GM19043 (cell line): ENCODE measurements at regions not wholly inside any gene's neighbourhood (a gene's known extent, or its start where the extent isn't known, plus 50 kb on each side); places are given as distances from the start of the nearest gene placed in this dataset.

ENCODE experiments used
- ATAC-seq: cut with Tn5 transposase; IDR thresholded peaks from one replicate; pipeline ENCODE4 v1.9.1; 2021; ENCODE audit warnings: low read depth; ENCODE audit not compliant: unreplicated experiment

- ATAC-seq = no peak
These were observed 56.9 kb downstream of the SLITRK6 start for GRCh38 chr13:85742355-85742754.

- ATAC-seq = no peak
These were observed 58.2 kb downstream of the SLITRK6 start for GRCh38 chr13:85741017-85741416.

DNA sequence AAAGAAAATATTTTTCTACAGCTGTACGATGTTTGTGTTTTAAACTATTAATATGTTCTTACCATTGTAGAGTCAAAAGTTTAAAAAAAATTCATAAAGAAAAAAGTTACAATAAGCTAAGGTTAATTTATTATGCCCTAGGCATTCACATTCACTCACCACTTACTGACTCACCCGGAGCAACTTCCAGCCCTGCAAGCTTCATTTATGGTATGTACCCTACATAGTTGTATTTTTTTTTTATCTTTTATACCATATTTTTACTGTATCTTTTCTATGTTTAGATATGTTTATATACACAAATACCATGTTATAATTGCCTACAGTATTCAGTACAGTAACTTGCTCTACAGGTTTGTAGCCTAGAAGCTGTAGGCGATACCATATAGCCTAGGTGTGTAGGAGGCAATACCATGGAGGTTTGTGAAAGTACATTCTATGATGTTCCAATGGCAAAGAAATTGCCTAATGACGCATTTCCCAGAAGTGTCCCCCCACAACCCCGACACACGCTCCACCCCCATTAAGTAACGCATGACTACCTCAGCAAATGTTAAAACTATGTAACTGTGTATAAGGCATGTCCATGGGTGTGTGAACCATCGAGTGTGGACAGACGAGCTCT is 60.4 kb downstream of the SLITRK6 start:
- ATAC-seq = no peak

DNA sequence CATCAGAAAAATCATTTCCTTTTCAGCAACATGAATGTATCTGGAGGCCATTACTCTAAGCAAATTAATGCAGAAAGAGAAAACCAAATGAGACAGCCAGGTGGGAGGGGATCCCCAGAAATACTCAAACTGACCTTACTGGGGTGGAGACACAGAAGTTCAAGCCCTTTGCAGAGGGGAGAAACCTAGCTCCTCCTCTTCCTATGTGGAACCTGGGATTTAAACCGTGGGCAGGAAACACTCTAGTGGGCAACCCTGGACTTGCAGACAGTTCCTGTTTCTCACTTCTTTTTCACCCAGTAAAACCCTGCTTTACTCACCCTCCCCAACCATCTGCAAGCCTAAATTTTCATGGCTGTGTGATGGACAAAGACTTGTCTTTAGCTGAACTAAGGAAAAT is 61.3 kb downstream of the SLITRK6 start:
- ATAC-seq = no peak

GRCh38 chr13:85729296-85729695 is 69.9 kb downstream of the SLITRK6 start:
- no peak for ATAC-seq

DNA sequence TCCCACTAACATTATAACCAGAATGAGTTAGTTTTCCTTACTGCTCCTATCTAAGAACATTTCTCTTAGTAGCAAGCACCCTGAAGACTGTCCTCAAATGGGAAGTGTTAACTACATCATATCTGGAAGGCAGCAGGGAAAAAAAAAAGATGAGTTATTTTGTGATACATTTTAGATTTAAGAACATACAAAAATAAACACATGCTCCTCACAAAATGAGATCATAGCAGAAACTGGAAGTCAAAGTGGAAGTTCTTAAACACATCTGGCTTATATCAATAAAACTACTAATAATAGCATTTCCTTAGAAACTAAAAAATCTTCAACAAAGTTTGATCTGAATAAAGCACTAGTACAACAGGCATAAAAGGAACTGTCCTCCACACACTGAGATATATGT is 70.4 kb downstream of the SLITRK6 start:
- ATAC-seq = no peak

- no peak for ATAC-seq
These were observed 73.8 kb downstream of the SLITRK6 start for GRCh38 chr13:85725433-85725832.

- no peak for ATAC-seq
These were observed 74.4 kb downstream of the SLITRK6 start for GRCh38 chr13:85724546-85725432.

GRCh38 chr13:85719749-85720148 is 79.5 kb downstream of the SLITRK6 start:
- no peak for ATAC-seq

- no peak for ATAC-seq
These were observed 81.3 kb downstream of the SLITRK6 start for GRCh38 chr13:85717921-85718320.

GRCh38 chr13:85710545-85710944 is 88.7 kb downstream of the SLITRK6 start:
- no peak for ATAC-seq

DNA sequence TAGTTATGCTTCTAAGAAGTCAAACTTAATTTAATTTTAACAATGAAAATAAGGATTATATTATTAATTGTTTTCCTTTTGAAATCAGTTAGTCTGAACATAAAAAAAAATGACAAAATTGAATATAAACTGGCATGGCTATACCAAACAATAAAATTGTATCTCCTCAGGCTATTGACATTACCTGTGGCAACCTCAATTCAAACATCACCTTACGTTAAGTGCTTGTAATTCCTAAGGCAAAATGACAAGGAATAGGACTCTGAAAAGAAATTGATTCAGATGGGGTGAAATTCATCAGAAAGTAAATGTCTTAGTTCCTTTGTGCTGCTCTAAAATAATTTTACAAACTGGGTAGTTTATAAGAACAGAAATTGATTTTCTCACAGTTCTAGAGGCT is 89.5 kb downstream of the SLITRK6 start:
- no peak for ATAC-seq

- ATAC-seq = no peak
These were observed 90.1 kb downstream of the SLITRK6 start for GRCh38 chr13:85709072-85709471.

DNA sequence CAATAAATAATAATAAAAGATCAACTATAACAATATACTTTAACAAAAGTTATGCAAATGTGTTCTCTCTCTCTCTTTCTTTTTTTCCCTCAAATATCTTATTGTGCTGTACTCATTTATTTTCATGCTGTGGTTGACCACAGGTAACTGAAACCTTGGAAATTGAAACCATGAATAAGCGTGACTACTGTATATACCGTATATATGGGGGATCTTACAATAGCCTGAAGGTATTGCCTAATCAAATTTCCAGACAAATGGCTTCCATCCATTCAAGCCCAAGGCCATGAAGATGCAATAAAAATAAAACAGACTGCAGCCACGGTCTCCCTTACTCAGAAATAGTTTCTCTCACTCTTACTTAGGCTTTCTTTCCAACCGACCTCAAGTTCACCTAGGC is 98.3 kb downstream of the SLITRK6 start:
- ATAC-seq = no peak

GRCh38 chr13:85698256-85698655 is 101.0 kb downstream of the SLITRK6 start:
- ATAC-seq = no peak

DNA sequence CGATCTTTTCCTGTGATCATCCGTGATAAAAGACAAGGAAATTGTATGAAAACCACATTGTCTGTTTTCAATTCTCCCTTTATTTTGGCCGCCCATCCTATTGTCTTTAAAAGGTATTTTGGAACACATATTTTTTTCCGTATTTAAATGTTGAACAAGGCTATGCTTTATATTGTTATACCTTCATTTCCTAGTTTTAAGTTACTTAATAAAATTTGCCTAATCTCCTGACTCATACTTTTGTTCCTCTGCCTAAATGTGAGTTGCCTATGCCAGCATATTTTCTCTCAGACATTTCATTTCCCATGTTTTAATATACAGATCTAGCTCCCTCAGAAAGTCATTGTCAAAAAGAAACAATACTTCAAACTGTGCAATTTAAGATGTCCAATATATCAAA is 104.2 kb downstream of the SLITRK6 start:
- ATAC-seq = no peak

DNA sequence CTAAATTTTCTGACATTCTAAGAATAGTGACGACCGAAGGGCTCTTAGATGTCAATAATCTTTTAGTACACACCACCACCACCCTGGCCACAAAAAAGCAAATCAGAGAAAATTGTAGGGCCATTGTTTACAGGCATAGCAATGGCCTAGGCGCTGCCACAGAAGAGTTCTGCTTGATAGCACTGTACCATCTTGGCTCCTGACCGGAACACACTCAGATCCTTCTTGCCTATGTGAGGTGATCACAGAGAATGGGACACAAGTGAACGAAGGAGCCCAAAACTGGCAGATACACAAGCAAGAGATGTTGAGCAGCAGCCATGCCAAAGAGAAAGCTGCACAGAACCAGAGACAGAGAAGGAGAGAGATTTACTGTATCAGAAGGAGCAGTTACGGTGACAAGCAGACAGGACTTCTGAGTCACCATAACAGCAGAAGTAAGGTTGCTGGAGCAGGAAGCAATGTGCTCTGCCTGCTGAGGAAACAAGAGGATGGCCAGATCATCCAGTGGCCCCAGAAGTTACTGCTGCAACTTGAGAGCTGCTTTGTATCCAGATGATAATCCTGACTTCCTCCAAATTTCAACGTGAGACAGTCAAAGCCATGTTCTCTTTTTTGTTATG is 105.2 kb downstream of the SLITRK6 start:
- no peak for ATAC-seq

DNA sequence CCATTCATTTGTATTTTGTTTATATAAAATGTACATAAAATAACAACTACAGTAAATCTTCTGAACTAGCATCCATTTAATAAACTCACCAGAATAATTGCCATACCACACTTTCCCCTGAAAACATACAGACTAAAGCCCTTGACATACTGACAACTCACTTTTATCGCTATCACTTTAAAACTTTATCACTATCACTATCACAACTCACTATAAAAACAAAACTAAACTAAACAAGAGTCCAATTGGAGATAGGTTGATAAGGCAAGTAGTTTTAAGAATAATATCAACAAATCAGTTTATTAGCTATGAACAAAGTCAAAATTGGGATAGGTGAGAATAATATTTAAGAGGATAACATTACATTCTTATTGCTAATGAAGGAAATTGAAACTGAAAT is 108.9 kb downstream of the SLITRK6 start:
- no peak for ATAC-seq

GRCh38 chr13:85685436-85685835 is 113.8 kb downstream of the SLITRK6 start:
- no peak for ATAC-seq

DNA sequence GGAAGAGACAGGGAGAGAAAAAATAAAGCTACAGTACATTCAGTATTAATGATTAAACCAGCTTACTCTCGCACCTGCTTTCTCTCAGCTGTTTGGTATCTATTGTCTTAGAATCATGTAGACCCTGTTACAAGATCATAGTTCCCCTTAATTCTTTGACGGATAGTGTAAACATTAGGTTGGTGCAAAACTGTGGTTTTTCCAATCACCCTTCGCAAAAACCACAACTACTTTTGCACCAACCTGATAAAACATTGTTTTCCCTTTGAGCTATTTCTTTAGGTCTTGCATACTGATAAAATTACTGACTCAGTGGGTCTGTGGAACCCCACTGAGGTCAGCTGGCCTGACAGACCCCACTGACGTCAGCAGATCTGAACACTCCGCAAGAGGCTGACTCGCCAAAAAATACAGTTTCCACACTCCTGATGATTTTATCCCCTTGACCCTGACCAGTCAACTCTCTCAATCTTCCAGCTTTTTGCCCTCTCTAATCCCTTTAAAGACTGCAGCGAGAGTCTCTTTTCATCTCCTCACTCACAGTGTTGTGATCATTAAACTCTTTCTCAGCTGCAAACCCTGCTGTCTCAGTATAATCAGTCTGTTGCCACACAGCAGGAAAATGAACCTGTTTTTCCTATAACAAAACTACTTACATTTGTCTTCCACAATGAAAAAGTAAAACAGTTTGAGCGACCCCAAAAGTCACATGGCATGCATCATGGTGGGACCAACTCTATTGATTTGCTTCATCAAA is 123.9 kb downstream of the SLITRK6 start:
- no peak for ATAC-seq

GRCh38 chr13:85671336-85671735 is 127.9 kb downstream of the SLITRK6 start:
- ATAC-seq = no peak
